MM.1S (cell line): ENCODE measurements at regions not wholly inside any gene's neighbourhood (a gene's known extent, or its start where the extent isn't known, plus 50 kb on each side); places are given as distances from the start of the nearest gene placed in this dataset.
A peak's percentile ranks its signal among the peaks of the same experiment; 100 is the strongest.

ENCODE experiments used
- CTCF ChIP-seq: fragments of 300-600 bp; sonication (generic); IDR thresholded peaks from 2 replicates; pipeline ENCODE4 v1.5.1; 2016; ENCODE audit warnings: antibody characterized with exemption, low read length, mixed read lengths
- EZH2 ChIP-seq: fragments of 300-600 bp; sonication (generic); optimal IDR thresholded peaks from 2 replicates; pipeline ENCODE3; 2017; ENCODE audit warnings: low read depth, mild to moderate bottlenecking, antibody characterized with exemption, low read length, mixed read lengths

GRCh38 chr18:54444319-54444914 is 86.7 kb downstream of the C18orf54 start:
- TF ChIP-seq CTCF = peak; percentile 88
- TF ChIP-seq EZH2 = no peak
